ENCODE measurements at regions not wholly inside any gene's neighbourhood (a gene's known extent, or its start where the extent isn't known, plus 50 kb on each side); places are given as distances from the start of the nearest gene placed in this dataset.

DNA sequence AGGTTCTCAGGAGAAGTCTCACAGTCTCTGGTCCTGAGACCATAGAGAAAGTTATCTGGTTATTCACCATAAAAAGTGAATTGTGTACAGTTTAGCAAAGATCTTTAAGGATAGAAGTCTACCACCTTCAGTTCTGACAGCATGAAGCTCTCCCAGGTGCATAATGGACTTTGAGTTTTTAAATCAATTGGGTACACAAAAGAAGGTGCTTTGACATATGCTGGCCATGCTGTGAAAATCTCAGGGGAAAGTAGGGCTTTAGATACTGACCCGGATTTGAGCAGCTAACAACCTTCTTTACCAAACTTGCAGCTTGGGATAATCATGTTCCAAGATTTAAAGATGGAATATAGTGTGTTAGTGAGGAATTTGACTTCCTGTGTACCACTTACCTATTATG is 264.2 kb downstream of the ZSWIM6 start:
- DNase-seq (ENCODE audit: low read depth in 3 of 3): no peak

DNA sequence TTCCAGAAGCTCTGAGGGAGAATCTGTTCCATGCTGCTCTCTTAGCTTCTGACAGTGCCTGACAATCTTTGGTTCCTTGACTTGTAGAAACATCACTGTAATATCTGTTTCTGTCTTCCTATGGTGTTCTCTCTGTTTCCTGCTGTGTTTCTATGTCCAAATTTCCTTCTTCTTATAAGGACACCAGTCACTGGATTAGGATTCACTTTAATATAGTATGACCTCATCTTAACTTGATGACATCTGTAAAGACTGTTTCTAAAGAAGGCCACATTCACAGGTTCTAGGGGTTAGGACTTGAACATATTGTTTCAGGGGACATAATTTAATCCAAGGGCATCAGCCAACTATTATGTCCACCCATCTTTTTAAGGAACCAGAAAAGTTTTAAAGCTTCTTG is 265.6 kb downstream of the ZSWIM6 start:
- no peak for DNase-seq (ENCODE audit: low read depth in 3 of 3)

- DNase-seq (ENCODE audit: low read depth in 3 of 3): no peak
Observed at GRCh38 chr5:61598126-61598525, 266.1 kb downstream of the ZSWIM6 start.

GRCh38 chr5:61599370-61600122 is 267.5 kb downstream of the ZSWIM6 start:
- DNase-seq (ENCODE audit: low read depth in 3 of 3): no peak

DNA sequence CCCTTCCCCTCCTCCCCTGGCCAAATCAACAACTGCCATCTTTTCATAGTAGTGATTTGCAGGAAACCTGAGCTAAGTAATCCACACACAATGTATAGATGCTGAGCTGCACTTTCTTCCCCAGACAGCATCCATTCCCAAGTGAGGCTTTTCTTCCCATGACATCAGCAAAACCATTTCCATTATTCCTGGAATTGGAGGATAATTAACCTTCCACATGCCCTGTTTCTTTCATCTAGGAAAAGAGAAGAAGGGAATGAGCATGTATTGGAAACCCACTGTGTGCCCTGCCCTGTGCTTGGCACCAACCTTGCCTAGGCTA is 268.0 kb downstream of the ZSWIM6 start:
- DNase-seq (ENCODE audit: low read depth in 3 of 3): no peak

DNA sequence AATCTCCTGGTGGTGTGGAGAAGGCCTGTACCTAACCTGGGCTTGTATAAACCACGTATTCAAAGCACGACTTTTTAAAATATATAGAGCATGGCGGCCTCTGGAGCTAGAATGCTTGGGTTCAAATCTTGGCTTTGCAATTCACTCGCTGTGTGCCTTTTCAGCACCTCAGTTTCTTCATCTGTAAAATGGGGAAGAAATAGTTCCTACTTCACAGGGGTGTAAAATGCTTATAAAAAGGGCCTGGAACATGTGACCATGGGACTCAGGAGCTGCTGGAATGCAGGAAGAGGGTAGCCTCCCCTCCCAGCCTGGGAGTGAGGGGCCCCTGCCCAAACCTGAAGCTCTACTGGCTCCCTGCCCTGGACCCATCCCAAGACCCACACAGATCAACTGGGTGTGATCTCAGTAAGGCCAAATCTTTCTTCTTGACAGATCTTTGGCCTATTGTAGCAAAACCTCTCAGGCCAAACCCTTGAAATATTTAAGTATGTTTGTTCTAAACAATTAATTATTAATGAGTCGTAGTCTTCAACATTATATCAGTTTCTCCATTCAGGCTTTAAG is 269.0 kb downstream of the ZSWIM6 start:
- DNase-seq (ENCODE audit: low read depth in 3 of 3): no peak

GRCh38 chr5:61603211-61603908 is 271.3 kb downstream of the ZSWIM6 start:
- DNase-seq (ENCODE audit: low read depth in 3 of 3): no peak

DNA sequence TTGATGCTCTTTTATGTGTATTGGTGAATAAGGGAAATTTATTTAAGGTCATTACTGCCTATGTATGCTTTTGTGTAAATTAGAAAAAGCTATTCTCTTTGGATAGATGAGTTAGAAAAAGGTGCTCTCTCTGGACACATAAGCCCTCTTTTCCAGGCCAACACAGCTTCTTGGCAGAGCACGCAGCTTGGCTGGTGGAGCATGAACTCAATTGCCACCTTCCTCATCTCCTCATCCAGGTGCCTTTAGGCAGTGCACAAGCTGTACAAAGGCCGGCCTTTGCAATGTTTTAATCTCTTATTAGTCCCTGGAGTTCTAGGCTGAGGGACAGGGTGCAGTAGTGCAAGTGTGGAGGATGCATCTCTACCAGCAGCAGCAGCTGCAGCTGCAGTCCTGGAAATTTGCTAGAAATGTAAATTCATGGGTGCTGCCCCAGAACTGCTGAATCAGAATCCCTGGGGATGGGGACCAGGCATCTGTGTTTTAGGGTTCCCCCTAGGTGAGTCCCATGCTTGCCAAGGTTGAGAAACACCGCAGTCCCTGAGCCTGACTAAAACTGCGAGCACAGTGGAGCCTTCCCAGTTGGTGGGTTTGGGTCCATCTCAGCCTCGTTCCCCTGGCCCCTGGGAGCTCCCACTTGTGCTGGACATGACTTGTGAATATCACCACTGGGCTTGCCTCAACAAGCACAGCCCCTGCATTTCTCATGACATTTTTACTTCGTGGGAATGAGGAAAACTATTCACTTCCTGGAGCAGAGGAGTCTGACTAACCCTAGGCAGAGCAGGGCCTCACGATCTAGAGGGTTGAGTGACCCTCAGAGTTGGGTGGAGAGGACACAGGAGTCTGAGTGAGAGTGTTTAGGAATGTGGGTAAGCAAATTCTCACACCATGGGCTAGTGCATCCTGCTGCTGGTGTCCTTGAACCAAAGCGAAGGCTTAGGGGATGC is 272.3 kb downstream of the ZSWIM6 start:
- no peak for DNase-seq (ENCODE audit: low read depth in 3 of 3)

GRCh38 chr5:61609840-61610677 is 278.0 kb downstream of the ZSWIM6 start:
- no peak for DNase-seq (ENCODE audit: low read depth in 3 of 3)

DNA sequence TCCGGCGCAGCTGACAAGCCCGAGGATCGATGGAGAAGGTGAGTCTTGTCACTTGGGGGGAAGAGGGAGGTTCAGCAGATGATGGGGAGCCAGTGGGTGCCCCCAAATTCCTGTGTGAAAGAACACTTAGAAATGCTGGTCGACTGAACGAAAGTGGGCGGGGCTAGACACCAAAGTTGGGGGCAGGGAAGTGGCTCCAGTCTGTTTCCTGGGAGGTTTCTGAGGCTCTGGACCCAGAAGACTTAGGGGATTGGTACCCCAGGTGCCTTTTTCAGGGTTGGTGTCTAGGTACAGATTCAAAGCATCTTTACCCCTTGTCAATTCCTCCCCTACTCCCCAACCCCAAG is 278.6 kb downstream of the ZSWIM6 start:
- no peak for DNase-seq (ENCODE audit: low read depth in 3 of 3)

- DNase-seq (ENCODE audit: low read depth in 3 of 3): no peak
Observed at GRCh38 chr5:61612431-61612830, 280.4 kb downstream of the ZSWIM6 start.

GRCh38 chr5:61613679-61614078 is 281.6 kb downstream of the ZSWIM6 start:
- DNase-seq (ENCODE audit: low read depth in 3 of 3): no peak

DNA sequence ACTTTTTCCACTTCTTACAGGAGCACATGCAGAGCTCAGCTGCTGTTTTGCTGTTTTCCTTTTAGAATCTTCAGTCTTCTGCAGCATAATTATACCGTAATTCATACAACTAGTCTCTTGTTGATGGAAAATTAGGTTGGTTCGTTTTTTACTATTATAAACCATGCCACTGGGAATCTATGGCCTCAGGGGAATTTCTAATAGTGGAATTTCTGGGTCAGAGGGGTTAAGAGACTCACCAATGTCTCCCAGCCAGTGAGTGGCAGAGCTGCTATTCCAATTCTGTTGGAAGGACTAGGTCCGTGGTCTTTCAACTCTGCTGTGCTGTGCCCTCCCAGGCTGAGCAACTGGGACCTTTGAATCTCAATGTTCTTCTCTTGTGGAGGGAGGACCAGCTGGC is 282.5 kb downstream of the ZSWIM6 start:
- no peak for DNase-seq (ENCODE audit: low read depth in 3 of 3)

GRCh38 chr5:61617039-61617438 is 285.0 kb downstream of the ZSWIM6 start:
- DNase-seq (ENCODE audit: low read depth in 3 of 3): no peak

DNA sequence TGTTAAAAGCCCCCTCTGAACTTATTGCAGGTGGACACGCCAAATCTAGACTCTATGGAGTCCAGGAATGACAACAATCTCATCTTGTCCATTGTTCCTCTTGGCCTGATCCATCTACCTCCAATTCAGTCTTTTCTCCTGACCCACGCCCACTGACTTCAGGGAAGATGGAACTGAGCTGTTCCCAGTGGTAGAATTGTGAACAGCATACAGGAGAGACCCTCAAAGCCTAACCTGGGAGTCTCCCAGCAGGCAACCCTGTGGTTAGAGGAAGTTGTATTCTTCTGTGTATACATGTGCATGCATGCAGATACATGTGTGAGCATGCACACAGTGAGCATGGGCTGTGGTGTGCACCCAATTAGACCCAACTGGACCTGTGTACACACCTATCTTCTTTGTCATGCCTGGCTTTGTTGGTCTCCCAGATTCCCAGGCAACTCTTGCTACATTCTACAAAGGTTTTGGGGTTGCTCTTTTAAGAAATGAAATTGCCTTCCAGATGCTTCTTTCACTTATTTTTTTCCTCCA is 286.0 kb downstream of the ZSWIM6 start:
- DNase-seq (ENCODE audit: low read depth in 3 of 3): no peak

DNA sequence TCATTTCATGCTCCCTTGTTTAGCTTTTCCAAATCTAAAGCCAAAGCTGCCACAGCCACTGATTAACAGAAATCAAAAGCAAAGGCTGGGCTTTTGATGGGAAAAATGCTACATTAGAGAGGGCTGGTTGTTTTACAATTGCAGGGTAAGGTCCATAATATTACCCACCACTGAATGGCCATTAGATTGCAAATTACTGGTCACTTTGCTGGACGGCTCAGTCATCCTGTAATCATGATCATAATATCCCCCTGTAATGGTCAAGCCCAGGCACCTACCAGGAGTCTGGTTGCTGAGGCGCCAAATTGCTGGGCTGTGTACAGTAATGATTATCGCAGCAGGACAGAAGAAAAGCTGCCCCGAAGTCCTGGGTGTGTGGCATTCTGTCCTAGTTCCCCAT is 286.5 kb downstream of the ZSWIM6 start:
- no peak for DNase-seq (ENCODE audit: low read depth in 3 of 3)

GRCh38 chr5:61619289-61619688 is 287.2 kb downstream of the ZSWIM6 start:
- no peak for DNase-seq (ENCODE audit: low read depth in 3 of 3)

GRCh38 chr5:61619777-61620518 is 287.9 kb downstream of the ZSWIM6 start:
- DNase-seq (ENCODE audit: low read depth in 3 of 3): no peak

DNA sequence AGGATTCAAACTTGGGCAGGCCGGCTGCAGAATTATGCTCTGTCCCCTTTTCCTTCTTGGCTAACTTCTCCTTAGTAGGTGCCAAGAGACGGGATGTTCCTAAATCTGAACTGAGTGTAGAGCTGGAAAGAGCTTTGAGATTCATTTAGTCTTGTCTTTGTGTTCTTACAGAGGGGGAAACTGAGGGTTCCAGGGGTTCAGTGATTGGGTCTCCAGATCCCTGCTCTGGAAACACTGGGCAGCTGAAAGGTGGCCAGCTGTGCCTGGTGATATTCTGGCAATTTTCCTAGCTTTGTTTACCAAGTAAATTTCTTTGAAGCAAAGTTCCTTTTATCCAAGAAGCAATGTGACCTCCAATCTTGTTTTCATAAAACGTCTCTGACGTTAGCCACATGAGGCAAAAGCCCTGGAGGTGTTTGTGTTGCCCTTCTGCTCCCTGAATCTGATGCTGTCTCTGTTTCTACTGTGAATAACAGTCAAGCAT is 288.7 kb downstream of the ZSWIM6 start:
- no peak for DNase-seq (ENCODE audit: low read depth in 3 of 3)

DNA sequence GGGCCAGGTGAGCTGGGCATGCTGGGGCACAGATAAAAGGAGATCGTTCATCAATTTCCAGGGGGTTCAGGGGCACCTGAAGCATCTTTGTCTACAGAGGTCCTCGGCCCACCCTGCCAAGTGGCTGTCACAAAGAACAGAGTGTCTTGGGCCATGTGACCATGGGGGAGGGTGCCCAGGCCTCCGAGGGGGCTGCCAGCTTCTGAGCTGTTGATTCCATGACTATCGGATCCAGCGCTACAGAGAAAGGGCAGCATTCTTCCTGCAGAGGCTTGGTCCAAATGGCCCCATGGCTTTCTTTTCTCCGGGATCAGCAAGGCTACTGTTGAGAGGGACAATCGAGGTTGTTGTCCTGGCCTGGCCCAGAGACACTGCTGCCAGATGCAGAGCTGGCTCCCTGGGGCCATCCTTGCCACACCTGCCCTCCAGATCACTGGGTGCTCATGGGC is 289.2 kb downstream of the ZSWIM6 start:
- DNase-seq (ENCODE audit: low read depth in 3 of 3): no peak

Data from stimulated activated CD4-positive, alpha-beta T cell treated with anti-CD3 and anti-CD28 coated beads, TNF-alpha, amount 100 ng/mL, for 24 hours (primary cell).